NCI-H2029 (cell line): ENCODE measurements at regions not wholly inside any gene's neighbourhood (a gene's known extent, or its start where the extent isn't known, plus 50 kb on each side); places are given as distances from the start of the nearest gene placed in this dataset.

Source experiments
- DNase-seq: peaks from one replicate; lab custom pipeline; 2025; lab: John Stamatoyannopoulos, UW

- DNase-seq, result no peak
Measured at GRCh38 chr4:144903953-144904711, 193.9 kb downstream of the ANAPC10 start.

DNA sequence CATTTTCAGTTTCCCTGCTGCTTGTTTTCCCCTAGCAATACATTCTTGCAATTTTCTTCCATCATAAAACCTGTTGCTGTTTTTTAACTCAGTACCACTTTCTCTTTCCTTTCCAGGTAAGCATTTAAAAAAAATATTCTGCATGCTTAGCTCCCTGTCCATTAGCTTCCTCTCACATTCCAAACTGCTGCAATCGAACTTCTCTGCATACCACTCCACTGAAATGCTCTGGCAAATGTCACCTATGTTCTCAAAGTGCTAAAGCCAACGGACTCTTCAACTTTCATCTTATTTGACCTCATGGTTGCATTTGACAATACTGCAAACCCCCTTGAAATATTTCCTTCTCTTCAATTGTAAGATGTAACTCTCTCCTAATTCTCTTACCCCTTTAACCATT is 192.7 kb downstream of the ANAPC10 start:
- no peak for DNase-seq

- DNase-seq, result no peak
Measured at GRCh38 chr4:144906181-144906925, 191.6 kb downstream of the ANAPC10 start.

GRCh38 chr4:144910723-144911122 is 187.3 kb downstream of the ANAPC10 start:
- DNase-seq, result no peak
